PC-9 (cell line): ENCODE measurements at regions not wholly inside any gene's neighbourhood (a gene's known extent, or its start where the extent isn't known, plus 50 kb on each side); places are given as distances from the start of the nearest gene placed in this dataset.

Experiments
- BruUV-seq: library from RNA; stranded (reverse); fragments of 400-500 nt; replicated peaks from 2 replicates; lab custom pipeline; 2021; lab: Mats Ljungman, UMichigan
- CTCF ChIA-PET: fragments of 300-600 bp; sonication (Branson Sonifier 250); formaldehyde crosslinking; loops from one replicate; lab custom pipeline; 2022; ENCODE audit warnings: antibody characterized with exemption; lab: Charles Lee
- POLR2A ChIA-PET: fragments of 300-600 bp; sonication (Branson Sonifier 250); formaldehyde crosslinking; loops from one replicate; lab custom pipeline; 2022; ENCODE audit warnings: antibody characterized with exemption; ENCODE audit not compliant: unreplicated experiment; lab: Charles Lee
- DNase-seq, 2 experiments: peaks; one replicate each; pipeline versions ENCODE4 v3.0.0 to v3.0.0-alpha.2; 2015 to 2022; ENCODE audit warnings: mixed read lengths in 1 of 2
- H2AFZ ChIP-seq: fragments of 200-600 bp; sonication (generic); 2 replicates; pipeline ENCODE4 v1.8.1; 2017; ENCODE audit warnings: antibody characterized with exemption
- H3F3A ChIP-seq: fragments of 200-600 bp; sonication (generic); 2 replicates; pipeline ENCODE4 v1.8.1; 2017; ENCODE audit warnings: antibody characterized with exemption, mild to moderate bottlenecking, low read depth; ENCODE audit not compliant: insufficient read depth
- H3K27ac ChIP-seq: fragments of 200-600 bp; sonication (generic); 2 replicates; pipeline ENCODE4 v1.6.1; 2016; ENCODE audit warnings: mixed run types
- H3K27me3 ChIP-seq: fragments of 200-600 bp; sonication (generic); 2 replicates; pipeline ENCODE4 v1.6.1; 2016; ENCODE audit warnings: low read depth, mixed run types; ENCODE audit not compliant: insufficient read depth
- H3K36me3 ChIP-seq: fragments of 200-600 bp; sonication (generic); 2 replicates; pipeline ENCODE4 v1.6.1; 2016; ENCODE audit warnings: low read depth, mixed run types
- H3K4me1 ChIP-seq: fragments of 200-600 bp; sonication (generic); replicated peaks from 2 replicates; pipeline ENCODE4 v1.6.1; 2016; ENCODE audit warnings: mixed run types; ENCODE audit not compliant: insufficient read depth
- H3K4me2 ChIP-seq: fragments of 200-600 bp; sonication (generic); 2 replicates; pipeline ENCODE4 v1.6.1; 2017; ENCODE audit warnings: mixed run types
- H3K4me3 ChIP-seq: fragments of 200-600 bp; sonication (generic); 2 replicates; pipeline ENCODE4 v1.6.1; 2016; ENCODE audit warnings: mixed run types
- H3K79me2 ChIP-seq: fragments of 200-600 bp; sonication (generic); 2 replicates; pipeline ENCODE4 v1.6.1; 2017; ENCODE audit warnings: low read depth, mixed run types
- H3K9me2 ChIP-seq: fragments of 200-600 bp; sonication (generic); 2 replicates; pipeline ENCODE4 v1.8.1; 2017; ENCODE audit warnings: mild to moderate bottlenecking; ENCODE audit not compliant: insufficient read depth
- H3K9me3 ChIP-seq: fragments of 200-600 bp; sonication (generic); 2 replicates; pipeline ENCODE4 v1.8.1; 2016; ENCODE audit warnings: low read depth; ENCODE audit not compliant: insufficient read depth
- H4K20me1 ChIP-seq: fragments of 200-600 bp; sonication (generic); 2 replicates; pipeline ENCODE4 v1.8.1; 2017; ENCODE audit not compliant: insufficient read depth
- CTCF ChIP-seq: fragments of 200-600 bp; sonication (generic); conservative IDR thresholded peaks from 2 replicates; pipeline ENCODE4 v1.6.1; 2017; ENCODE audit warnings: mixed run types, antibody characterized with exemption, mild to moderate bottlenecking, moderate library complexity
- EZH2 ChIP-seq: fragments of 200-600 bp; sonication (generic); IDR thresholded peaks from 2 replicates; pipeline ENCODE4 v1.8.0; 2017; ENCODE audit warnings: antibody characterized with exemption, low read depth
- intact Hi-C: fragments of 100-400 bp; cut with micrococcal nuclease; formaldehyde crosslinking; loops from one replicate; pipeline ENCODE4 v1.10.0; 2022; ENCODE audit not compliant: unreplicated experiment

GRCh38 chr18:77906103-77906892, 656.6 kb downstream of the GALR1 start:
- intact Hi-C loops = no loop called here
- Histone ChIP-seq H3K79me2 (no peaks in the 10 kb centered on the region), H3F3A (no peaks in the 10 kb centered on the region), H3K9me2 (no peaks in the 10 kb centered on the region), H2AFZ (no peak overlapping the region), H4K20me1 (no peaks in the 10 kb centered on the region), H3K4me3 (no peak overlapping the region), H3K27ac (no peak overlapping the region), H3K36me3 (no peaks in the 10 kb centered on the region), H3K27me3 (peaks cover 66% of the 10 kb centered on the region), H3K4me1 (no peaks in the 10 kb centered on the region), H3K4me2 (no peak overlapping the region), H3K9me3 (no peaks in the 10 kb centered on the region)
- no peak for DNase-seq
- ChIA-PET POLR2A (no interaction called here), CTCF (no interaction called here)
- TF ChIP-seq EZH2 (no peak), CTCF (no peak)
- BruUV-seq = no TSS peak

DNA sequence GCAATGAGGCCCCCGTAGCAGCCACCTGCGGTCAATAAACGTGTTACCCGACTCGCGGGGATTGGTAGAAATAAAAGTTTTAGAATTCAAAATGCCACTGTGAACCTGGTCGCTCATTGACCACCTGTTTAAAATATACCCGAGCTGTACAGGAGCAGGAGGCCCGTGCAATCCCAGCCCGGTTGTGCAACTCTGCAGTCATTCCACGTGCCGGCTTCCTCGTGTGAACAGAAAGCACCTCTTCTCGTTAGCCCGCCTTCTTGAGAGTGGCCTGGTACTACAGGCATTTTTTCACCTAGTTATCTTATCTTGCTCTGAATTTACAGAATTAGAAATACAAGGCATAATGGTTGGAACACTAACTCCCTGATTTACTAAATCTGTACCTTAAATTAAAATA, 660.7 kb downstream of the GALR1 start:
- BruUV-seq = no TSS peak
- ChIA-PET CTCF (no interaction called here), POLR2A (no interaction called here)
- Histone ChIP-seq H3K36me3 (no peaks in the 10 kb centered on the region), H3K9me2 (no peaks in the 10 kb centered on the region), H3K4me2 (no peak overlapping the region), H3K79me2 (no peaks in the 10 kb centered on the region), H3K4me1 (no peaks in the 10 kb centered on the region), H2AFZ (no peak overlapping the region), H4K20me1 (no peaks in the 10 kb centered on the region; the same call in 1 of the 2 replicates), H3K4me3 (no peak overlapping the region), H3K9me3 (no peaks in the 10 kb centered on the region), H3K27ac (no peak overlapping the region), H3F3A (no peaks in the 10 kb centered on the region), H3K27me3 (peaks cover 82% of the 10 kb centered on the region)
- intact Hi-C loops = no loop called here
- TF ChIP-seq EZH2 (no peak), CTCF (no peak)
- DNase-seq = no peak

GRCh38 chr18:77911971-77912605, 662.4 kb downstream of the GALR1 start:
- Histone ChIP-seq H3F3A (no peaks in the 10 kb centered on the region), H3K36me3 (no peaks in the 10 kb centered on the region), H3K9me3 (no peaks in the 10 kb centered on the region), H2AFZ (no peak overlapping the region), H3K4me3 (no peak overlapping the region), H3K27me3 (peaks cover 78% of the 10 kb centered on the region), H3K27ac (no peak overlapping the region), H3K4me1 (no peaks in the 10 kb centered on the region), H3K9me2 (no peaks in the 10 kb centered on the region), H3K79me2 (no peaks in the 10 kb centered on the region), H3K4me2 (no peak overlapping the region), H4K20me1 (no peaks in the 10 kb centered on the region; the same call in 1 of the 2 replicates)
- no peak for TF ChIP-seq CTCF
- no peak for TF ChIP-seq EZH2
- intact Hi-C loops = no loop called here
- ChIA-PET POLR2A (interaction anchor here (0.6 kb wide), 1 partner anchor 84 kb away, joined by 5 read pairs; no protein-coding TSS in a partner anchor), CTCF (no interaction called here)
- no TSS peak for BruUV-seq
- DNase-seq = no peak
